H1 (cell line): ENCODE measurements at regions not wholly inside any gene's neighbourhood (a gene's known extent, or its start where the extent isn't known, plus 50 kb on each side); places are given as distances from the start of the nearest gene placed in this dataset.

Source experiments
- CTCF ChIA-PET: fragments of 300-600 bp; sonication (Branson Sonifier 250); formaldehyde crosslinking; loops from one replicate; lab custom pipeline; 2021; ENCODE audit not compliant: partially characterized antibody; lab: Charles Lee
- POLR2A ChIA-PET: fragments of 300-600 bp; sonication (Branson Sonifier 250); formaldehyde crosslinking; loops from one replicate; lab custom pipeline; 2021; ENCODE audit warnings: inconsistent platforms; ENCODE audit not compliant: partially characterized antibody; lab: Charles Lee
- DNase-seq, 2 experiments: peaks; one replicate each; pipeline versions ENCODE4 v3.0.0 to v3.0.0-alpha.2; 2010 to 2022; ENCODE audit warnings: low spot score in 2 of 2, low read depth in 1 of 2, mixed read lengths in 1 of 2
- FAIRE-seq: peaks from 2 replicates; lab custom pipeline; 2011; peaks lifted over from hg19 to GRCh38; lab: Jason Lieb, UNC
- H2AFZ ChIP-seq: 2 replicates; pipeline ENCODE4 v1.8.1; 2012; ENCODE audit warnings: low read length, inconsistent platforms
- H2AK5ac ChIP-seq: 2 replicates; pipeline ENCODE4 v1.6.1; 2013; ENCODE audit warnings: low read depth, low read length
- H2BK120ac ChIP-seq: replicated peaks from 2 replicates; pipeline ENCODE3; 2013; ENCODE audit warnings: low read depth, low read length, inconsistent platforms
- H2BK12ac ChIP-seq: 2 replicates; pipeline ENCODE4 v1.6.1; 2013; ENCODE audit warnings: low read depth, low read length
- H2BK15ac ChIP-seq: 2 replicates; pipeline ENCODE4 v1.6.1; 2013; ENCODE audit warnings: low read length
- H2BK20ac ChIP-seq: 2 replicates; pipeline ENCODE4 v1.6.1; 2013; ENCODE audit warnings: low read length
- H2BK5ac ChIP-seq: 2 replicates; pipeline ENCODE4 v1.6.1; 2013; ENCODE audit warnings: low read depth, low read length
- H3K14ac ChIP-seq: 2 replicates; pipeline ENCODE4 v1.6.1; 2013; ENCODE audit warnings: inconsistent platforms; ENCODE audit not compliant: insufficient read length
- H3K18ac ChIP-seq: 2 replicates; pipeline ENCODE4 v1.6.1; 2013; ENCODE audit warnings: low read length; ENCODE audit errors: extremely low read depth
- H3K23ac ChIP-seq: 2 replicates; pipeline ENCODE4 v1.6.1; 2013; ENCODE audit warnings: inconsistent platforms; ENCODE audit not compliant: insufficient read length
- H3K23me2 ChIP-seq: 2 replicates; pipeline ENCODE4 v1.6.1; 2013; ENCODE audit warnings: low read depth, low read length
- H3K27ac ChIP-seq: 2 replicates; pipeline ENCODE4 v1.6.1; 2011; ENCODE audit warnings: low read depth, low read length, inconsistent platforms
- H3K27me3 ChIP-seq, 4 experiments: replicated peaks in 1 of 4; 1 replicate in 1 of 4; 2 replicates in 3 of 4; pipeline versions ENCODE4 v1.6.1 to v1.8.1; 2011 to 2013; ENCODE audit warnings: low read length in 3 of 4, mild to moderate bottlenecking in 3 of 4, inconsistent platforms in 2 of 4, mixed read lengths in 2 of 4, moderate library complexity in 1 of 4; ENCODE audit not compliant: control insufficient read depth in 3 of 4, insufficient read depth in 3 of 4; ENCODE audit errors: extremely low read depth in 1 of 4
- H3K36me3 ChIP-seq, 4 experiments: 2 replicates each; pipeline versions ENCODE4 v1.6.1 to v1.8.1; 2011 to 2013; ENCODE audit warnings: mild to moderate bottlenecking in 4 of 4, low read length in 3 of 4, moderate library complexity in 2 of 4, control low read depth in 1 of 4, inconsistent platforms in 1 of 4; ENCODE audit not compliant: insufficient read depth in 4 of 4, control insufficient read depth in 2 of 4
- H3K4ac ChIP-seq: replicated peaks from 2 replicates; pipeline ENCODE3; 2013; ENCODE audit warnings: low read length, low read depth, mixed read lengths, inconsistent platforms; ENCODE audit not compliant: insufficient read length
- H3K4me1 ChIP-seq, 4 experiments: replicated peaks in 1 of 4; 1 replicate in 1 of 4; 2 replicates in 3 of 4; pipeline versions ENCODE4 v1.6.1 to v1.8.1; 2011 to 2013; ENCODE audit warnings: low read length in 3 of 4, inconsistent platforms in 2 of 4, mixed read lengths in 1 of 4; ENCODE audit not compliant: insufficient read depth in 4 of 4, control insufficient read depth in 3 of 4
- H3K4me2 ChIP-seq, 2 experiments: 2 replicates each; pipeline versions ENCODE4 v1.6.1 to v1.8.1; 2011 to 2013; ENCODE audit warnings: low read depth in 2 of 2, low read length in 2 of 2, control low read depth in 1 of 2, inconsistent platforms in 1 of 2, mild to moderate bottlenecking in 1 of 2; ENCODE audit not compliant: insufficient read depth in 1 of 2
- H3K4me3 ChIP-seq, 4 experiments: fragments of 200-600, 300-600 bp in 1 of 4; sonication (generic), shearing (Covaris generic), sonication (Bioruptor Twin) in 1 of 4; 2 replicates each; pipeline versions ENCODE4 v1.5.1 to v1.8.1; 2011 to 2016; ENCODE audit warnings: low read length in 4 of 4, low read depth in 3 of 4, control low read depth in 2 of 4, inconsistent platforms in 2 of 4, mild to moderate bottlenecking in 2 of 4, mixed read lengths in 1 of 4, moderate library complexity in 1 of 4; ENCODE audit not compliant: insufficient read depth in 2 of 4; ENCODE audit errors: extremely low read depth in 1 of 4
- H3K56ac ChIP-seq: replicated peaks from 2 replicates; pipeline ENCODE3; 2013; ENCODE audit warnings: low read depth, mild to moderate bottlenecking, mixed read lengths, low read length, inconsistent platforms; ENCODE audit not compliant: insufficient read length
- H3K79me1 ChIP-seq: 2 replicates; pipeline ENCODE4 v1.6.1; 2013; ENCODE audit warnings: low read depth, low read length, control low read depth
- H3K79me2 ChIP-seq, 2 experiments: 2 replicates each; pipeline versions ENCODE4 v1.6.1 to v1.8.1; 2012 to 2013; ENCODE audit warnings: low read length in 2 of 2, mild to moderate bottlenecking in 2 of 2, inconsistent platforms in 1 of 2; ENCODE audit not compliant: insufficient read depth in 2 of 2, control insufficient read depth in 1 of 2
- H3K9ac ChIP-seq, 4 experiments: replicated peaks in 1 of 4; 1 replicate in 1 of 4; 2 replicates in 3 of 4; pipeline versions ENCODE4 v1.6.1 to v1.8.1; 2011 to 2013; ENCODE audit warnings: low read depth in 3 of 4, low read length in 3 of 4, control low read depth in 2 of 4, mild to moderate bottlenecking in 2 of 4, moderate library complexity in 2 of 4, inconsistent platforms in 1 of 4; ENCODE audit errors: extremely low read depth in 1 of 4
- H3K9me3 ChIP-seq, 2 experiments: 2 replicates each; pipeline versions ENCODE4 v1.6.1 to v1.8.1; 2012 to 2013; ENCODE audit warnings: mild to moderate bottlenecking in 2 of 2, moderate library complexity in 2 of 2, control low read depth in 1 of 2, inconsistent platforms in 1 of 2, low read depth in 1 of 2, low read length in 1 of 2, mixed read lengths in 1 of 2; ENCODE audit not compliant: insufficient read depth in 2 of 2
- H4K20me1 ChIP-seq, 2 experiments: replicated peaks in 1 of 2; 2 replicates each; pipeline versions ENCODE3 to v1.8.1; 2011 to 2013; ENCODE audit warnings: inconsistent platforms in 2 of 2, low read length in 2 of 2, mild to moderate bottlenecking in 1 of 2; ENCODE audit not compliant: insufficient read depth in 2 of 2, control insufficient read depth in 1 of 2
- H4K5ac ChIP-seq: 2 replicates; pipeline ENCODE4 v1.6.1; 2013; ENCODE audit warnings: low read length, low read depth, mixed read lengths, inconsistent platforms; ENCODE audit not compliant: insufficient read length
- H4K8ac ChIP-seq: 2 replicates; pipeline ENCODE4 v1.8.0; 2013; ENCODE audit warnings: mild to moderate bottlenecking, moderate library complexity, low read length, inconsistent platforms; ENCODE audit not compliant: insufficient read depth; ENCODE audit errors: extremely low read depth
- H4K91ac ChIP-seq: replicated peaks from 2 replicates; pipeline ENCODE3; 2013; ENCODE audit warnings: low read length, mixed read lengths, inconsistent platforms; ENCODE audit not compliant: insufficient read length
- ASH2L ChIP-seq: fragments of 200-600, 300-600 bp; sonication (generic); IDR thresholded peaks from one replicate; pipeline ENCODE4 v1.7.1; 2017; ENCODE audit warnings: low read length
- ATF3 ChIP-seq: IDR thresholded peaks from 2 replicates; pipeline ENCODE4 v1.6.1; 2011; ENCODE audit warnings: low read depth, mild to moderate bottlenecking, low read length; ENCODE audit not compliant: insufficient read depth
- BCL11A ChIP-seq, 2 experiments: IDR thresholded peaks; one replicate each; pipeline ENCODE4 v1.6.1; 2011; ENCODE audit warnings: low read depth in 2 of 2, low read length in 2 of 2, mild to moderate bottlenecking in 2 of 2
- CBX5 ChIP-seq: fragments of 300-800, 300-1000 bp; sonication (generic); IDR thresholded peaks from 2 replicates; pipeline ENCODE4 v1.7.1; 2016; ENCODE audit warnings: antibody characterized with exemption, low read length, low read depth
- CTBP2 ChIP-seq: IDR thresholded peaks from 2 replicates; pipeline ENCODE4 v1.7.0; 2011; ENCODE audit warnings: borderline replicate concordance, mild to moderate bottlenecking, moderate library complexity, mixed read lengths, low read length; ENCODE audit not compliant: insufficient read depth, insufficient read length
- CTCF ChIP-seq, 3 experiments: IDR thresholded peaks; 1 replicate in 2 of 3; 2 replicates in 1 of 3; pipeline versions ENCODE4 v1.5.1 to v1.6.1; 2011; ENCODE audit warnings: low read length in 3 of 3, mild to moderate bottlenecking in 3 of 3, inconsistent platforms in 2 of 3, low read depth in 1 of 3, moderate library complexity in 1 of 3; ENCODE audit not compliant: insufficient read depth in 1 of 3; ENCODE audit errors: control extremely low read depth in 1 of 3
- KDM1A ChIP-seq: fragments of 200-600, 300-600 bp; sonication (generic); IDR thresholded peaks from 2 replicates; pipeline ENCODE4 v1.7.1; 2016; ENCODE audit warnings: mild to moderate bottlenecking, low read length, borderline replicate concordance
- KDM5A ChIP-seq: fragments of 200-600 bp; IDR thresholded peaks from 2 replicates; pipeline ENCODE4 v1.7.1; 2012; ENCODE audit warnings: mild to moderate bottlenecking, low read length, inconsistent platforms, mixed read lengths
- SRF ChIP-seq: IDR thresholded peaks from 2 replicates; pipeline ENCODE4 v1.6.1; 2011; ENCODE audit warnings: mild to moderate bottlenecking, low read depth, low read length, moderate library complexity
- TAF1 ChIP-seq: IDR thresholded peaks from 2 replicates; pipeline ENCODE4 v1.6.1; 2011; ENCODE audit warnings: mild to moderate bottlenecking, low read depth, low read length
- USF2 ChIP-seq: IDR thresholded peaks from 2 replicates; pipeline ENCODE4 v1.6.1; 2011; ENCODE audit warnings: low read length, improper control_type of control experiment
- WGBS, 2 experiments: shearing (Covaris generic) in 1 of 2; methylation state at CpG; one replicate each; pipeline versions ENCODE4 v1.1.6 to v1.1.7; 2013 to 2015; ENCODE audit warnings: low lambda C conversion rate in 2 of 2, mixed read lengths in 2 of 2, inconsistent platforms in 1 of 2, low coverage in 1 of 2, missing lambda C conversion rate in 1 of 2; ENCODE audit not compliant: insufficient replicate concordance in 2 of 2, insufficient coverage in 1 of 2, insufficient read length in 1 of 2; ENCODE audit errors: extremely low coverage in 1 of 2, missing lambda C conversion rate in 1 of 2; 5-methylcytosine and 5-hydroxymethylcytosine counted together

- POLR2A ChIA-PET = no interaction called here
- no peak for TF ChIP-seq SRF
- TF ChIP-seq KDM1A = no peak
- no peak for TF ChIP-seq CTBP2
- no peak for TF ChIP-seq BCL11A (IDR thresholded peaks at IDR 0.05; ENCODE audit: low read depth in 2 of 2, low read length in 2 of 2)
- TF ChIP-seq USF2 = no peak
- TF ChIP-seq CBX5 = no peak
- TF ChIP-seq ATF3 = no peak
- no peak for TF ChIP-seq ASH2L
- TF ChIP-seq KDM5A = no peak
- no peak for TF ChIP-seq CTCF (IDR thresholded peaks at IDR 0.05; ENCODE audit: control extremely low read depth in 1 of 3, insufficient read depth in 1 of 3, low read depth in 1 of 3, low read length in 3 of 3)
- no peak for TF ChIP-seq TAF1
These were observed 1054.2 kb upstream of the FOXG1 start for GRCh38 chr14:27712364-27712763.

More at GRCh38 chr14:27712364-27712763, 1054.2 kb upstream of the FOXG1 start:
- Histone ChIP-seq H2BK20ac (no peak overlapping the region), H2BK15ac (no peak overlapping the region), H2AK5ac (no peak overlapping the region), H4K5ac (no peak overlapping the region), H3K23me2 (no peaks in the 10 kb centered on the region), H3K14ac (no peak overlapping the region), H3K4ac (no peak overlapping the region), H3K27ac (no peak overlapping the region), H3K27me3 (no peaks in the 10 kb centered on the region), H2BK5ac (no peak overlapping the region), H3K36me3 (no peaks in the 10 kb centered on the region), H3K23ac (no peak overlapping the region), H3K56ac (no peak overlapping the region), H3K79me2 (no peaks in the 10 kb centered on the region), H3K18ac (no peak overlapping the region), H2BK12ac (no peak overlapping the region), H3K9ac (no peak overlapping the region), H4K8ac (no peak overlapping the region), H2AFZ (no peak overlapping the region), H3K79me1 (no peaks in the 10 kb centered on the region), H4K91ac (no peak overlapping the region), H3K9me3 (peaks cover 25 to 28% of the 10 kb centered on the region in 2 experiments), H3K4me1 (no peaks in the 10 kb centered on the region), H4K20me1 (no peaks in the 10 kb centered on the region), H3K4me2 (no peak overlapping the region), H3K4me3 (no peak overlapping the region), H2BK120ac (no peak overlapping the region)
- CTCF ChIA-PET = no interaction called here
- 87% methylated on average over 2 of the region's 2 CpGs; no CpG with 5 or more reads in 1 of the 2 experiments for WGBS, 2 experiments
- FAIRE-seq (no peak), DNase-seq (no peak)
